PC-3 (cell line): ENCODE measurements at regions not wholly inside any gene's neighbourhood (a gene's known extent, or its start where the extent isn't known, plus 50 kb on each side); places are given as distances from the start of the nearest gene placed in this dataset.
A peak's percentile ranks its signal among the peaks of the same experiment; 100 is the strongest.

Experiments
- ATAC-seq: fragments of 200-7000 bp; cut with Tn5 transposase; 2 replicates; pipeline ENCODE4 v1.9.1; 2020; ENCODE audit warnings: mild to moderate bottlenecking, moderate library complexity
- BruUV-seq: library from RNA; stranded (reverse); fragments of 400-500 nt; replicated peaks from 2 replicates; lab custom pipeline; 2021; lab: Mats Ljungman, UMichigan
- CTCF ChIA-PET: fragments of 300-600 bp; sonication (Branson Sonifier 250); formaldehyde crosslinking; loops from one replicate; lab custom pipeline; 2022; ENCODE audit warnings: antibody characterized with exemption; lab: Charles Lee
- POLR2A ChIA-PET: fragments of 300-600 bp; sonication (Branson Sonifier 250); formaldehyde crosslinking; loops from one replicate; lab custom pipeline; 2022; ENCODE audit warnings: antibody characterized with exemption; ENCODE audit not compliant: unreplicated experiment; lab: Charles Lee
- DNase-seq: peaks from one replicate; pipeline ENCODE4 v3.0.0-alpha.2; 2015
- H2AFZ ChIP-seq: fragments of 300-600 bp; sonication (generic); 2 replicates; pipeline ENCODE4 v1.6.0; 2016; ENCODE audit warnings: antibody characterized with exemption, low read length
- H3F3A ChIP-seq: fragments of 300-600 bp; sonication (generic); one replicate; pipeline ENCODE4 v1.6.0; 2017; ENCODE audit warnings: antibody characterized with exemption, low read length, control low read depth, mild to moderate bottlenecking; ENCODE audit not compliant: unreplicated experiment
- H3K27ac ChIP-seq: fragments of 300-600 bp; sonication (generic); 2 replicates; pipeline ENCODE4 v1.5.1; 2016; ENCODE audit warnings: mild to moderate bottlenecking, low read length
- H3K27me3 ChIP-seq: fragments of 300-600 bp; sonication (generic); 2 replicates; pipeline ENCODE4 v1.6.1; 2016; ENCODE audit warnings: low read length, mixed read lengths
- H3K36me3 ChIP-seq: fragments of 300-600 bp; sonication (generic); 2 replicates; pipeline ENCODE4 v1.6.1; 2016; ENCODE audit warnings: low read depth, mixed run types, low read length, mixed read lengths
- H3K4me1 ChIP-seq: fragments of 300-600 bp; sonication (generic); 2 replicates; pipeline ENCODE4 v1.5.1; 2016; ENCODE audit warnings: low read length; ENCODE audit not compliant: insufficient read depth
- H3K4me2 ChIP-seq: fragments of 300-600 bp; sonication (generic); 2 replicates; pipeline ENCODE4 v1.6.0; 2016; ENCODE audit warnings: low read length
- H3K4me3 ChIP-seq: fragments of 300-600 bp; sonication (generic); 2 replicates; pipeline ENCODE4 v1.5.1; 2016; ENCODE audit warnings: mild to moderate bottlenecking, low read length, mixed read lengths
- H3K79me2 ChIP-seq: fragments of 300-600 bp; sonication (generic); 2 replicates; pipeline ENCODE4 v1.6.1; 2017; ENCODE audit warnings: low read length, mixed read lengths
- H3K9ac ChIP-seq: fragments of 300-600 bp; sonication (generic); 2 replicates; pipeline ENCODE4 v1.6.0; 2016; ENCODE audit warnings: mild to moderate bottlenecking, low read length
- H3K9me2 ChIP-seq: fragments of 300-600 bp; sonication (generic); replicated peaks from 2 replicates; pipeline ENCODE4 v1.6.1; 2016; ENCODE audit warnings: mixed run types, low read length, mixed read lengths
- H3K9me3 ChIP-seq: fragments of 300-600 bp; sonication (generic); 2 replicates; pipeline ENCODE4 v1.6.1; 2016; ENCODE audit warnings: low read length, mixed read lengths
- H4K20me1 ChIP-seq: fragments of 300-600 bp; sonication (generic); 2 replicates; pipeline ENCODE4 v1.6.1; 2016; ENCODE audit warnings: low read length, mixed read lengths
- EZH2 ChIP-seq: fragments of 300-600 bp; sonication (generic); IDR thresholded peaks from one replicate; pipeline ENCODE4 v1.6.1; 2017; ENCODE audit warnings: antibody characterized with exemption, mild to moderate bottlenecking, low read length; ENCODE audit not compliant: unreplicated experiment
- EZH2phosphoT487 ChIP-seq: fragments of 300-600 bp; sonication (generic); IDR thresholded peaks from 2 replicates; pipeline ENCODE4 v1.6.1; 2018; ENCODE audit warnings: mild to moderate bottlenecking, antibody characterized with exemption, low read length, borderline replicate concordance
- intact Hi-C: fragments of 100-400 bp; cut with micrococcal nuclease; formaldehyde crosslinking; loops from 2 replicates; pipeline ENCODE4 v1.9.0; 2023
- TF ChIP-seq, protein P1 (sequence below): fragments of 300-600 bp; sonication (generic); conservative IDR thresholded peaks from 2 replicates; pipeline ENCODE4 v1.5.1; 2017; ENCODE audit warnings: antibody characterized with exemption, low read depth, mild to moderate bottlenecking, low read length

GRCh38 chr16:49944221-49944620 lies 80.8 kb upstream of the CNEP1R1 start:
- intact Hi-C loops = no loop called here
- no peaks in the 10 kb centered on the region for H3F3A ChIP-seq
- no peaks in the 10 kb centered on the region for H3K9me2 ChIP-seq
- H3K4me1 ChIP-seq = no peaks in the 10 kb centered on the region
- H3K9me3 ChIP-seq = no peaks in the 10 kb centered on the region
- no peaks in the 10 kb centered on the region for H4K20me1 ChIP-seq
- no peak overlapping the region for H2AFZ ChIP-seq
- DNase-seq = no peak
- H3K4me3 ChIP-seq = no peak overlapping the region
- ChIA-PET CTCF (no interaction called here), POLR2A (no interaction called here)
- no peak overlapping the region for H3K9ac ChIP-seq
- 0 out of 2 replicates have a peak, but pooled peaks cover 5% of the 10 kb centered on the region for H3K27me3 ChIP-seq
- H3K27ac ChIP-seq = no peak overlapping the region
- no peaks in the 10 kb centered on the region for H3K36me3 ChIP-seq
- TF ChIP-seq, protein P1, sequence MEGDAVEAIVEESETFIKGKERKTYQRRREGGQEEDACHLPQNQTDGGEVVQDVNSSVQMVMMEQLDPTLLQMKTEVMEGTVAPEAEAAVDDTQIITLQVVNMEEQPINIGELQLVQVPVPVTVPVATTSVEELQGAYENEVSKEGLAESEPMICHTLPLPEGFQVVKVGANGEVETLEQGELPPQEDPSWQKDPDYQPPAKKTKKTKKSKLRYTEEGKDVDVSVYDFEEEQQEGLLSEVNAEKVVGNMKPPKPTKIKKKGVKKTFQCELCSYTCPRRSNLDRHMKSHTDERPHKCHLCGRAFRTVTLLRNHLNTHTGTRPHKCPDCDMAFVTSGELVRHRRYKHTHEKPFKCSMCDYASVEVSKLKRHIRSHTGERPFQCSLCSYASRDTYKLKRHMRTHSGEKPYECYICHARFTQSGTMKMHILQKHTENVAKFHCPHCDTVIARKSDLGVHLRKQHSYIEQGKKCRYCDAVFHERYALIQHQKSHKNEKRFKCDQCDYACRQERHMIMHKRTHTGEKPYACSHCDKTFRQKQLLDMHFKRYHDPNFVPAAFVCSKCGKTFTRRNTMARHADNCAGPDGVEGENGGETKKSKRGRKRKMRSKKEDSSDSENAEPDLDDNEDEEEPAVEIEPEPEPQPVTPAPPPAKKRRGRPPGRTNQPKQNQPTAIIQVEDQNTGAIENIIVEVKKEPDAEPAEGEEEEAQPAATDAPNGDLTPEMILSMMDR = no peak
- TF ChIP-seq EZH2 (no peak), EZH2phosphoT487 (no peak)
- H3K79me2 ChIP-seq = no peaks in the 10 kb centered on the region
- ATAC-seq = no peak
- no TSS peak for BruUV-seq
- no peak overlapping the region for H3K4me2 ChIP-seq

DNA sequence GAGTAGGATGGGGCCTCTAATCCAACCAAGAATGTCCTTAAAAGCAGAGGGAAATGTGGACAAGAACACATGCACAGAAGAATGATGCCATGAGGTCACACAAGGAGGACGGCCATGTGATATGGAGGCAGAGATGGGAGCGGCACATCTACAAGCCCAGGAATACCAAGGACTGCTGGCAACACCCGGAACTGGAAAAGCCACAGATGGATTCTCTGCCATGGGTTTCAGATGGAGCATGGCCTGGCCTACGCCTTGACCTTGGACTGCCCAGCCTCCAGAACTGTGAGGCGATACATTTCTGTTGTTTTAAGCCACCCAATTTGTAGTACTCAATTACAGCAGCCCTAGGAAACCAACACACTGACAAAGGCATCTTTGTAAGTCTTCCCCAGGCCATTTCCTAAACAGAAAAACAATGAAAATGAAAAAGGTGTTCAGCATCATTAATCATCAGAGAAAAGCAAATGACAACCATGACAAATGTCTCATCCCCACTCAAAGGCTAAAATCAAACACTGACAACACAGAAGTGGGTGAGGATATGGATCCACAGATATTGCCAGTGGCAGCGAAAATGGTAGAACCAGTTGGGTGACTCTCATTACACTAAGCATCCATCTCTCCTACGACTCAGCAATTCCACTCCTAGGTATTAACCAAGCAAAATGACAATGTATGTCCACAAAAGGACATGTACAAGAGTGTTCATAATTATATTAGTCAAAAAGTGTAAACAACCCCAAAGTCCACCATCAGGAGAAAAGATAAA lies 76.9 kb upstream of the CNEP1R1 start:
- H3K79me2 ChIP-seq = no peaks in the 10 kb centered on the region
- intact Hi-C loops = no loop called here
- ChIA-PET CTCF (no interaction called here), POLR2A (no interaction called here)
- no peak overlapping the region for H3K4me2 ChIP-seq
- no peak overlapping the region for H3K27ac ChIP-seq
- H3K9me2 ChIP-seq = no peaks in the 10 kb centered on the region
- no peak overlapping the region for H3K9ac ChIP-seq
- no peak overlapping the region for H3K4me3 ChIP-seq
- peak; percentile 26 for DNase-seq
- H3K36me3 ChIP-seq = no peaks in the 10 kb centered on the region
- no TSS peak for BruUV-seq
- TF ChIP-seq, protein P1 = no peak
- TF ChIP-seq EZH2phosphoT487 (no peak), EZH2 (no peak)
- H3K9me3 ChIP-seq = no peaks in the 10 kb centered on the region
- no peak overlapping the region for H2AFZ ChIP-seq
- no peaks in the 10 kb centered on the region for H3F3A ChIP-seq
- ATAC-seq = no peak
- H3K4me1 ChIP-seq = no peaks in the 10 kb centered on the region
- 0 out of 2 replicates have a peak, but pooled peaks cover 5% of the 10 kb centered on the region for H3K27me3 ChIP-seq
- no peaks in the 10 kb centered on the region for H4K20me1 ChIP-seq

DNA sequence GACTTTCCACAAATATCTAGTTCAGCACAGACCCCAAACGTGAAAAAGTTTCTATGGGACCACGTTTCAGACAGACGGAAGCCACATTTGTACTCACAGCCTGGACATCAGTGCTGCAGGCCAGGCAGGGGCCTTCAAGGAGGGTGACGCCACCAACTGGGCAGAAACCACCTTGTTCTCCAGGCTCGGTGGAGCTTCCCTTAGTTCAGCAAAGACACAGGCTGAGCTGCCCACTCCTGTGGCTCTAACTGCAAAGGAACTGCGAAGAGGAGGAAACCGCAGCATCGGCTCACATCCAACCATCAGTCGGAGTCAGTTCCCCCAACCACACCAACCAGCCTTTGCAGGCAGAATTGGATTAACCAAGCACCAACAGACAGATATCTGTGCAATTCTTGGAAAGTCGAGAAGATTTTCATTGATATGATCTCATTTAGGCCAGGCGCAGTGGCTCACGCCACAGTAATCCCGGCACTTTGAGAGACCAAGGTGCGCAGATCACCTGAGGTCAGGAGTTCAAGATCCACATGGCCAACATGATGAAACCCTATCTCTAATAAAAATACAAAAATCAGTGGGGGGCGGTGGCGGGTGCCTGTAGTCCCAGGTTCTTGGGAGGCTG lies 73.3 kb upstream of the CNEP1R1 start:
- Histone ChIP-seq H4K20me1 (no peaks in the 10 kb centered on the region), H3K4me3 (no peak overlapping the region), H3K4me2 (no peak overlapping the region), H3K36me3 (no peaks in the 10 kb centered on the region), H3K9me3 (no peaks in the 10 kb centered on the region), H3K9ac (no peak overlapping the region), H3K27ac (no peak overlapping the region), H2AFZ (no peak overlapping the region), H3K9me2 (no peaks in the 10 kb centered on the region), H3K27me3 (peaks cover 4% of the 10 kb centered on the region; the same call in 1 of the 2 replicates), H3K79me2 (no peaks in the 10 kb centered on the region), H3F3A (no peaks in the 10 kb centered on the region), H3K4me1 (no peaks in the 10 kb centered on the region)
- POLR2A ChIA-PET = no interaction called here
- DNase-seq (no peak), ATAC-seq (no peak)
- TF ChIP-seq, protein P1 = no peak
- TF ChIP-seq EZH2 = no peak
- no peak for TF ChIP-seq EZH2phosphoT487
- BruUV-seq = no TSS peak
- intact Hi-C loops = no loop called here
- CTCF ChIA-PET = no interaction called here
